ENCODE measurements at regions not wholly inside any gene's neighbourhood (a gene's known extent, or its start where the extent isn't known, plus 50 kb on each side); places are given as distances from the start of the nearest gene placed in this dataset.

DNA sequence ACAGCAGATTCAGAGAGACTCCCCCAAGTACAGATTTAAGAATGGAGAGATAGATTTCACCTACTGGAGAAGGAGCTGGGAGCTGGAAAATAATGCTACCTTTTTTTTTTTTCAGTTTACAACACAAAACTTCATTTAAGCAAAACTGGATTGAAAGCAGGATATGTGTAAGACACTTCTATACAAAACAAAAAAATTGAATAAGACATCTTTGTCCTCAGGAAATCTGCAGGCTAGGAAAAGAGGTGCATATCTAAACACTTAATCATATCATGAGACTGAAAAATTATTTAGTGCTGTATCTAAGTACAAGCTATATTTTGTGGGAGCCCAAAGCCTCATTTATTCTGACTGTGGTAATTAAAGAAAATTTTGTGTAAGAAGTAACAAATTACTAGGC lies 516.1 kb downstream of the ZIC1 start:
- H3K4me3 ChIP-seq (ENCODE audit: low read length) = no peak overlapping the region
- no peak for DNase-seq (ENCODE audit: low read depth)
- TF ChIP-seq CTCF (conservative IDR thresholded peaks at IDR 0.05; ENCODE audit: low read depth, low read length) = no peak

- TF ChIP-seq CTCF (conservative IDR thresholded peaks at IDR 0.05; ENCODE audit: low read depth, low read length) = no peak
- peak; percentile 23 for DNase-seq (ENCODE audit: low read depth)
- no peak overlapping the region for H3K4me3 ChIP-seq (ENCODE audit: low read length)
Observed at GRCh38 chr3:147930232-147930807, 521.2 kb downstream of the ZIC1 start.

GRCh38 chr3:147934451-147935180 lies 525.5 kb downstream of the ZIC1 start:
- DNase-seq (ENCODE audit: low read depth) = no peak
- H3K4me3 ChIP-seq (ENCODE audit: low read length) = no peak overlapping the region
- TF ChIP-seq CTCF (conservative IDR thresholded peaks at IDR 0.05; ENCODE audit: low read depth, low read length) = no peak

DNA sequence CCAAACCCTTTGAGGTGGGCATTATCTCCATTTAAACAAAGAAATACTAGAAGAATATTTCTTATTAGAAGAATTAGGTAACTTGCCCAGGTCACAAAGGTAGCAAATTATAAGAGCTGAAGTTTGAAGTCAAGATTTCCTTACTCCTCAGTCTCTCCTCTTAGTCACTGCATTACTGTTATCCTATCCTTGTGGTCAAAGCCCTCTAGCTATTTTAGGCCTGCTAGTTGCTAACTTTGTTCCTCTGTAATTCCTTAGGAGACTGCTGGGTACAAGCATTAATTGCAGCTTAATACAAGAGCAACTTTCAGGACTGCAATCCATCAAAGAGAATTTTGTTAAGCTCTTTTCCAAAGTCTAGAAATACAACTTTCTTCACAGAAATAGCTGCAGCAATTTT lies 528.2 kb downstream of the ZIC1 start:
- no peak for TF ChIP-seq CTCF (conservative IDR thresholded peaks at IDR 0.05; ENCODE audit: low read depth, low read length)
- peak; percentile 5 for DNase-seq (ENCODE audit: low read depth)
- no peak overlapping the region for H3K4me3 ChIP-seq (ENCODE audit: low read length)

- no peak for DNase-seq (ENCODE audit: low read depth)
- no peak for TF ChIP-seq CTCF (conservative IDR thresholded peaks at IDR 0.05; ENCODE audit: low read depth, low read length)
- no peak overlapping the region for H3K4me3 ChIP-seq (ENCODE audit: low read length)
Observed at GRCh38 chr3:147937891-147938290, 528.7 kb downstream of the ZIC1 start.

- no peak overlapping the region for H3K4me3 ChIP-seq (ENCODE audit: low read length)
- no peak for DNase-seq (ENCODE audit: low read depth)
- no peak for TF ChIP-seq CTCF (conservative IDR thresholded peaks at IDR 0.05; ENCODE audit: low read depth, low read length)
Observed at GRCh38 chr3:147939425-147939824, 530.3 kb downstream of the ZIC1 start.

DNA sequence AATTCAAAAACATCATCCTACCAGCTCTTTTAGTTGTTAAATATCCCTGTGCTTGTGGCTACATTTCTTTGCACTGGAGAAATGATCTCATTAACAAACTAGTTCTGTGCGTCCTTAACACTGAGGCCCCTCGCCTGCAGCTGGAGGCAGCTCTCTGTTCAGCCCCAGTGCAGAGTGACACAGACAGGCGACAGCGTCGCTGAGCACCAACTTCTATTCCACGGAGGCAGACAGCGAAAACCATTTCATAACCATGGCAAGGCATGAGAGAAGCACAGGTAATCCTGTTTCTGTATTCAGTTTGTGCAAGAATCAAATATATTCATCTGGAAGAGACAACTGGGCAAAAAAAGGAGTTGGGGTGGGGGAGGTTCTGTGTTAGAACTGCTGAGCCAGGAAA lies 530.7 kb downstream of the ZIC1 start:
- no peak for TF ChIP-seq CTCF (conservative IDR thresholded peaks at IDR 0.05; ENCODE audit: low read depth, low read length)
- no peak overlapping the region for H3K4me3 ChIP-seq (ENCODE audit: low read length)
- DNase-seq (ENCODE audit: low read depth) = no peak
